HG03064 (cell line): ENCODE measurements at regions not wholly inside any gene's neighbourhood (a gene's known extent, or its start where the extent isn't known, plus 50 kb on each side); places are given as distances from the start of the nearest gene placed in this dataset.
A peak's percentile ranks its signal among the peaks of the same experiment; 100 is the strongest.

Experiments
- ATAC-seq: cut with Tn5 transposase; IDR thresholded peaks from one replicate; pipeline ENCODE4 v1.9.1; 2021; ENCODE audit warnings: low read depth; ENCODE audit not compliant: unreplicated experiment

DNA sequence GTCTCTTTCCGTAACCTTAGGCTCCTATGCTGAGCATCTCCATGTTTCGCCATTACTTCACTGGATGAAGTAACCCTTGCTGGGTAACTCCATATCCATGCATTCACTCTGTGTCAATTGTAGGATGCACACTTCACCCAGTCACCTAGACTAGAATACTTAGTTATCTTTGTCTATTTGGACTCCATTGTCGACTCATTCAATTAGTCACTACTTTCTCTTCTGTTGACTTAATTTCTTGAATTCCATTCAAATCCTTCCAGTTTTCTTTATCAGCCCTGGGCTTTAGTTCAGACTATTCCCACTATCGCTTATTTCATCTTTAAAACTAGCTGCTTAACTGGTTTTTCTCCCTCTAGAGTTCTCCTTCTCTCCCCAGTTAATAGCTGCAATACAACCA lies 111.3 kb upstream of the TNS3 start:
- ATAC-seq, result no peak

- ATAC-seq, result no peak
Measured at GRCh38 chr7:47691988-47692387, 110.1 kb upstream of the TNS3 start.

DNA sequence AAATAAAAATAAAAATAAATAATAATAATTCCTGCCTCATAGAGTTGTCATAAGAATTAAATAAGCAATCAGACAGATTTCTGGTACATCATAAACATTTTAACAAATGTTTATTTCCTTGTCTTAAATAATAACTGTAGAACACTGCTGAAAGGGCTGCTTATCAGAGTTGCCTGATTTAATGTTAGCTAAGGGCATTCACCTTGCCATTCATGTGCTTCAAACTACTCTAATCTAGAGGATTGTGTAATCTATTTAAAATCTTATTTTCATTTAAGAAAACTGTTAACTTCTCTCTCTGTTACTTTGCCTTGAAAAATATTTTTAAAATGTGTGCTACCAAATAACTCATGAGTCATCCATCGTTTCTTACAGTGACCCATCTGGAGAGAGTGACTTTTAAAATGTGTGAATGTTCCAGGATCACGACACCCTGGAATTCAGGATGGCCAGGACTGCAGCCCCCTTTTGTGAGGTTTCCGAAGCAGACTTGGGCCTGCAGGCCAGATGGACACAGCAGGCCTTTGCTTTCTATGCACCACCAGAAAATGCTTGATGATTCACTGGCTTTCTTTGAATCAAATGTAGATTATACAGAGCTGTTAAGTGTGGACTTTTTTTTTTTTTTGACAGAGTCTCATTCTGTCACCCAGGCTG lies 109.1 kb upstream of the TNS3 start:
- ATAC-seq, result no peak

GRCh38 chr7:47689558-47689957 lies 107.6 kb upstream of the TNS3 start:
- no peak for ATAC-seq

DNA sequence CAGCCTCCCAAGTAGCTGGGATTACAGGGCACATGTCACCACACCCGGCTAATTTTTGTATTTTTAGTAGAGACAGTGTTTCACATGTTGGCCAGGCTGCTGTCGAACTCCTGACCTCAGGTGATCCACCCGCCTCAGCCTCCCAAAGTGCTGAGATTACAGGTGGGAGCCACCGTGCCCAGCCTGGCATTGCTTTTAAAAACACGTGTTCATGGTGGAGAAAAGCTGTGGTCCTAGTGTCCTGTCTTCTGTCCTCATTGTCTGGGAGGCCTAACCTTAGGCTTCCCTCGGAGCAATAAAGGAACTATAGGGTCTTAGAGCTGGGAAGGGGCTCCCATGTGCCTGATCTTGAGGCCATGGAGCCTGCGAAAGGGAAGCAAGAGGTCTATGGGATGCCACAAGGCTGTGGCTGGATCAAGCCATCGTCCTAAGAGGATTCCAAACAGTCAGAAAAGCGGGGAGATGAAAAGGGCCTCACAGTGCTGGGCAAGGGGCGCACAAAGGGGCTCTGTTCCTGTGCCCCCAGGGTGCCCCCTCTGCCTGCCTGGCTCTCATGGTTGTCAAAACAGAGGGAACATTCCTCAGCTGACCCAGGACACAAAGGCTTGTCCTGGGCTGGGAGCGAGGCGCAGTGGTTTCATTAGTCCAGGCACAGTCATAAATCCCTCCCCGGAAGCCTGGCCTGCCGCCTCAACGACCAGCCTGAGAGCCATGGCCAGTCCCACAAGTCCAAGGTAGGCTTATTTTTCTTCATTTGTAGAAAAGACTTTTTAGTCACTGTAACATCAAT lies 106.6 kb upstream of the TNS3 start:
- ATAC-seq, result no peak

DNA sequence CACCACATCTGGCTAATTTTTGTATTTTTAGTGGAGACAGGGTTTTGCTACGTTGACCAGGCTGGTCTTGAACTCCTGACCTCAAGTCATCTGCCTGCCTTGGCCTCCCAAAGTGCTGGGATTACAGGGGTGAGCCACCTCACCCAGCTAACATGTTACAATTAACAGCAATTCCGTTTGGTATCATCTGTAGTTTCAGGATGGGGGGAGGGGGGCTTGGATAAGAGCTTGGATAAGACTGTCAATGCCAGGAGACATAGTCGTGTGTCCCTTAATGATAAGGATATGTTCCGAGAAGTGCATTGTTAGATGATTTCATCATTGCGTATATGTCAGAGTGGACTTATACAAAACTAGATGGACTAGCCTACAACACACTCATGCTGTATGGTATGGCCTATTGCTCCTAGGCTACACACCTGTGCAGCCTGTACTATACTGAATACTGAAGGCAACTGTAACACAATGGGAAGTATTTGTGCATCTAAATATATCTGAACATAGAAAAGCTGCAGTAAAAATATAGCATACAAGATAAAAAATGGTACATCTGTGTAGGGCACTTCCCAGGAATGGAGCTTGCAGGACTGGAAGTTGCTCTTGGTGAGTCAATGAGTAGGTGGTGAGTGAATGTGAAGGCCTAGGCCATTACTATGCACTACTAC lies 103.9 kb upstream of the TNS3 start:
- ATAC-seq, result no peak

DNA sequence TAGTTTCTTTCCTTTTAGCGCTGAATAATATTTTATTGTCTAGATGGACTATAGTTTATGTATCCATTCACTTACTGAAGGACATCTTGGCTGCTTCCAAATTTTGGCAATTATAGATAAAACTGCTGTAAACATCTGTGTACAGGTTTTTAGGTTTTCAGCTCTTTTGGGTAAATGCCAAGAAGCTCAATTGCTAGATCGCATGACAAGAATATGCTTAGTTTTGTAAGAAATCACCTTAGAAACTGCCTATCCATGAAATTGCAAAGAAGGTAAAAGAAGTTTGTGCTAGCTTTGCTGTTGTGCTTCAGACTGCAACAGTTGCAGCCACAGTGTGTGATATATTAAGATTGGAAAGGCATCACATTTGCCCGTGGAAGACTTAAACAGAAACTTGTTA lies 103.2 kb upstream of the TNS3 start:
- ATAC-seq, result no peak

DNA sequence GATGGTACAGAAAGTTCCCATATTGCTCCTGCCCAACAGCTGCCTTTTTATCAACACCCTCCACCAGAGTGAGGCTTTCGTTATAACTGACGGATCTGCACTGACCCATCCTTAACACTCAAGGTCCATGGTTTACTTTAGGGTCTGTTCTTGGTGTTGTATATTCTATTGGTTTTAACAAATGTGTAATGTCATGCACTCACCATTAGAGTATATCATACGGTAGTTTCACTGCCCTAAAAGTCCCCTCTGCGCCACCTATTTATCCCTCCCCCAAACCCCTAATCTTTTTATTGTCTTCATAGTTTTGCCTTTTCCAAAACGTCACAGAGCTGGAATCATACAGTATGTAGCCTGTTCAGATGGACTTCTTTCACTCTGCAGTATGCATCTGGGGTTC lies 102.8 kb upstream of the TNS3 start:
- ATAC-seq, result no peak

GRCh38 chr7:47683485-47683898 lies 101.6 kb upstream of the TNS3 start:
- no peak for ATAC-seq

DNA sequence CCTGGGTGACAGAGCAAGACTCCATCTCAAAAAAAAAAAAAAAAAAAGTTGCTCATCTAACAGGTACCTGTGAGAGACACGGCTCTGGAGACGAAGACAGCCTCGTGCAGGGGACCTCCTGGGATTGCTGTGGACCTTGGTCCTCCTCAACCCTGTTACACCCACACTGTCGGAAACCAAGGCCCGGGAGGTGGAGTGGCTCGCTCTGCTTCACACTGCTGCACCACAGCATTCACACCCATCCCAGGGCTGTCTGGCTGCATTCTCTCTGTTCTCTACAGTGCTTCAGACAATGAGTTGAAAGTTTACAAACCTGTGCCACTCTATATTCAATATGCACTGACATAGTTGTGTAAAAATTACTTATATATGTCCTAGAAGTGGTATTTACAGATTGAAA lies 101.0 kb upstream of the TNS3 start:
- ATAC-seq, result no peak

GRCh38 chr7:47681249-47681810 lies 99.4 kb upstream of the TNS3 start:
- no peak for ATAC-seq

- no peak for ATAC-seq
Measured at GRCh38 chr7:47678641-47679380, 96.9 kb upstream of the TNS3 start.

DNA sequence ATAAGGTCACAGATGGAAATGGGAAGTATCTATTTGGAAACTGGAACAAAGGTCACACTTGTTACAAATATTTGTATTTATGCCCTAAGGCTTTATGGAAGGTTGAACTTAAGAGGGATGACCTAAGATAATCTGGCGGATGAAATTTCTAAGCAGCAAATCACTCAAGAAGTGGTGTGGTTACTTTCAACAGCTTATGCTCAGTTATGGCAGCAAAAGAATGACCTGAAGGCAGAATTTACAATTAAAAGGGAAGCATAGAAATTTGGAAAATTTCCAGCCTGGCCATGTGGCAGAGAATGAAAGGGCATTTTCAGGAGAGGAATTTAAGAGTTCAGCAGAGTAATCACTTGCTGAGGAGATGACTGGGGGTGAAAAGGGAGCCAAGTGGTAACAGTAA lies 95.8 kb upstream of the TNS3 start:
- no peak for ATAC-seq

- no peak for ATAC-seq
Measured at GRCh38 chr7:47677093-47677492, 95.2 kb upstream of the TNS3 start.

GRCh38 chr7:47672977-47673381 lies 91.1 kb upstream of the TNS3 start:
- ATAC-seq, result no peak

DNA sequence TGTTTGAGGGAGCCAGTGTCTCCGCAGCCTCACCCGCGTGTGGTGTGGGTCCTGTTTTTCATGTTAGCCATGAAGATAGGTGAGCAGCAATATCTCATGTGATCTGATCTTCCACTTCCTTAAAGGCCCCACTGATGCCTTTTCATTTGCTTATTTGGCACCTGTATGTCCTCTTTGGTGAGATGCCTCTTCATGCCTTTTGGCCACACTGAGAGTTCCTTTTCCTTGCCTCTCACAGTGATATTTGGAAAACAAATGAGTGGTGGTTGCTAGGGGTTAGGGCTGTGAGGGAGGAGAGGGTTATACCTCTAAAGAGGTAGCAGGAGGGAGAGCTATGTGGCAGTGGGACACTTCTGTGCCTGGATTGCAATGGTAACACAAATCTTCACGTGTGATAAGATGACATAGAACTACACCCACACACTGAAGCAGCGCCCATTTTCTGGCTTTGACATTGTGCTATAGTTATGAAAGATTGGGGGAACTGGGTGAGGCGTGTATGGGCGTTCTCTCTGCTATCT lies 90.4 kb upstream of the TNS3 start:
- ATAC-seq, result no peak

GRCh38 chr7:47671358-47671757 lies 89.4 kb upstream of the TNS3 start:
- ATAC-seq, result no peak

DNA sequence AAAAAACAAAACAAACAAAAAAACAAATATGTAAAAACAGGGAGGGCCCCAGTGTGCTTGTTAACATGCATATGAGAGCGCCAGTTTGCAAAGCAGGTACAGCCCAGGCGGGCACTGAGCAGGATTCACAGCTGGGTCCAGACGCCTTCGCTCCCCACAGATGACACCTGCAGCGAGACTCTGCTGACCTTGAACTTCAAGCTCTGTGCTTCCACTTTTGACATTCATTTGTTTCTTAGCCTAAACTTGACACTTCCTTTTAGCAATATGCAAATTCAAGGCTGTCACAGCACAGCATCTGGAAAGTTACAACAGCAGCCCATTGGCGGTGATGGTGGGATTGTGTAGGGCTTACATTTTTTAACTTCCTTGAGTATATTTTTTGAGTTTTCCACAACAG lies 88.8 kb upstream of the TNS3 start:
- ATAC-seq, result peak; percentile 77

DNA sequence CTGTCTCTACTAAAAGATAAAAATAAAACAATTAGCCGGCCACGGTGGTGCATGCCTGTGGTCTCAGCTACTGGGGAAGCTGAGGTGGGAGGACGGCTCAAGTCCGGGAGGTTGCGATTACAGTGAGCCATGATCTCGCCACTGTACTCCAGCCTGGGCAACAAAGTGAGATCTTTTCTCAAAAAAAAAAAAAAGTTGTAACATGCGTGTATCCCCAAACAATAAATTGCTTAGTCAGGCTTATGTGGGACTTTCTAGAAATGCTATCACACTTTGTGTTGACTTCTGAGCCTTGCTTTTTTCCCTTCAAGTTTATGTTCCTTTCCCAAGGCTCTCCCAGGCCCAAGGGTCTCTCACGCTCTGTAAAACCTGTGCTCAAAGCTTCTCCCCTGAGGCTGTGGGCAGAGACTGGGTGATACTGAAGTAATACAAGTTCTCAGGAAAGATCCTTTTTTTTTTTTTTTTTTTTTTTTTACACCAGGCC lies 88.0 kb upstream of the TNS3 start:
- ATAC-seq, result no peak

- peak; percentile 75 for ATAC-seq
Measured at GRCh38 chr7:47669178-47669891, 87.4 kb upstream of the TNS3 start.
